Testis (tissue), 2 donors: ENCODE measurements at regions not wholly inside any gene's neighbourhood (a gene's known extent, or its start where the extent isn't known, plus 50 kb on each side); places are given as distances from the start of the nearest gene placed in this dataset.

ENCODE experiments used
- POLR2A ChIP-seq: fragments of 450-650 bp; IDR thresholded peaks from one replicate; pipeline ENCODE4 v1.6.1; 2017; ENCODE audit warnings: antibody characterized with exemption, mild to moderate bottlenecking, moderate library complexity
- TF ChIP-seq, protein P1 (sequence below), 3 experiments: fragments of 450-650 bp in 2 of 3; fragments of 200-600 bp in 1 of 3; sonication (generic) in 1 of 3; IDR thresholded peaks; one replicate each; pipeline ENCODE4 v1.5.1; 2016 to 2019; ENCODE audit warnings: antibody characterized with exemption in 3 of 3, mild to moderate bottlenecking in 2 of 3, moderate library complexity in 1 of 3

DNA sequence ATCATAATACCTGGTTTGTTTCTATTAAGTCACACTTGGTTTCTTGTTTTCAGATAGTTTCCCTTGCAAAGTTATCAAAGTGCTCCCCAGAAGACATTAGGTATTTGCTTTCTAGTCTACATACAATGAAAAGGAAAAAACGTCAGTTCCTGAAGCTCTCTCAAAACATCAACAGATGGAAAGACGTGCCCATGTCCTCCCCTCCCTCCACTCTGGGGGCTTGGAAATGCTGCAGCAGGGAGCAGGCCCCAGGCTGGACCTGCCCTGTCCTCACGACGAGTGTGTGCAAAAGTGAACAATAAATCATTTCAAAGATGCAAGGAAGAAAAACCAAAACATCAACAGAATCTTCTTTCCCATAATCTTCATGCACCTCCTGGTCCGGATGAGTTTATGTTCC lies 118.5 kb downstream of the USP22 start:
- TF ChIP-seq POLR2A = no peak
- TF ChIP-seq, protein P1, sequence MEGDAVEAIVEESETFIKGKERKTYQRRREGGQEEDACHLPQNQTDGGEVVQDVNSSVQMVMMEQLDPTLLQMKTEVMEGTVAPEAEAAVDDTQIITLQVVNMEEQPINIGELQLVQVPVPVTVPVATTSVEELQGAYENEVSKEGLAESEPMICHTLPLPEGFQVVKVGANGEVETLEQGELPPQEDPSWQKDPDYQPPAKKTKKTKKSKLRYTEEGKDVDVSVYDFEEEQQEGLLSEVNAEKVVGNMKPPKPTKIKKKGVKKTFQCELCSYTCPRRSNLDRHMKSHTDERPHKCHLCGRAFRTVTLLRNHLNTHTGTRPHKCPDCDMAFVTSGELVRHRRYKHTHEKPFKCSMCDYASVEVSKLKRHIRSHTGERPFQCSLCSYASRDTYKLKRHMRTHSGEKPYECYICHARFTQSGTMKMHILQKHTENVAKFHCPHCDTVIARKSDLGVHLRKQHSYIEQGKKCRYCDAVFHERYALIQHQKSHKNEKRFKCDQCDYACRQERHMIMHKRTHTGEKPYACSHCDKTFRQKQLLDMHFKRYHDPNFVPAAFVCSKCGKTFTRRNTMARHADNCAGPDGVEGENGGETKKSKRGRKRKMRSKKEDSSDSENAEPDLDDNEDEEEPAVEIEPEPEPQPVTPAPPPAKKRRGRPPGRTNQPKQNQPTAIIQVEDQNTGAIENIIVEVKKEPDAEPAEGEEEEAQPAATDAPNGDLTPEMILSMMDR (IDR thresholded peaks at IDR 0.05) = no peak
